HG02610 (cell line): ENCODE measurements at regions not wholly inside any gene's neighbourhood (a gene's known extent, or its start where the extent isn't known, plus 50 kb on each side); places are given as distances from the start of the nearest gene placed in this dataset.
A peak's percentile ranks its signal among the peaks of the same experiment; 100 is the strongest.
"Not testable (repeated sequence)": the region's sequence is repeated elsewhere in the genome, so short reads cannot be mapped to it uniquely, and the experiment has no call there.

Source experiments
- ATAC-seq: cut with Tn5 transposase; IDR thresholded peaks from one replicate; pipeline ENCODE4 v1.9.1; 2021; ENCODE audit warnings: mild to moderate bottlenecking, moderate library complexity; ENCODE audit not compliant: unreplicated experiment

DNA sequence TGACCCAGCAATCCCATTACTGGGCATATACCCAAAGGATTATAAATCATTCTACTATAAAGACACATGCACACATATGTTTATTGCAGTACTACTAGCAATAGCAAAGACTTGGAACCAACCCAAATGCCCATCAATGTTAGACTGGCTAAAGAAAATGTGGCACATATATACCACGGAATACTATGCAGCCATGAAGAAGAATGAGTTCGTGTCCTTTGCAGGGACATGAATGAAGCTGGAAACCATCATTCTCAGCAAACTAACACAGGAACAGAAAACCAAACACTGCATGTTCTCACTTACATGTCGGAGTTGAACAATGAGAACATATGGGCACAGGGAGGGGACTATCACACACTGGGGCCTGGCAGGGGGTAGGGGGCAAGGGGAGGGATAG lies 183.0 kb downstream of the HACE1 start:
- not testable (repeated sequence) for ATAC-seq

DNA sequence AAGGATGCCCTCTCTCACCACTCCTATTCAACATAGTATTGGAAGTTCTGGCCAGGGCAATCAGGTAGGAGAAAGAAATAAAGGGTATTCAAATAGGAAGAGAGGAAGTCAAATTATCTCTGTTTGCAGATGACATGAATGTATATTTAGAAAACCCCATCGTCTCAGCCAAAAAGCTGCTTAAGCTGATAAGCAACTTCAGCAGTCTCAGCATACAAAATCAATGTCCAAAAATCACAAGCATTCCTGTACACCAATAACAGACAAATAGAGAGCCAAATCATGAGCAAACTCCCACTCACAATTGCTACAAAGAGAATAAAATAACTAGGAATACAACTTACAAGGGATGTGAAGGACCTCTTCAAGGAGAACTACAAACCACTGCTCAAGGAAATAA lies 184.6 kb downstream of the HACE1 start:
- ATAC-seq, result not testable (repeated sequence)

DNA sequence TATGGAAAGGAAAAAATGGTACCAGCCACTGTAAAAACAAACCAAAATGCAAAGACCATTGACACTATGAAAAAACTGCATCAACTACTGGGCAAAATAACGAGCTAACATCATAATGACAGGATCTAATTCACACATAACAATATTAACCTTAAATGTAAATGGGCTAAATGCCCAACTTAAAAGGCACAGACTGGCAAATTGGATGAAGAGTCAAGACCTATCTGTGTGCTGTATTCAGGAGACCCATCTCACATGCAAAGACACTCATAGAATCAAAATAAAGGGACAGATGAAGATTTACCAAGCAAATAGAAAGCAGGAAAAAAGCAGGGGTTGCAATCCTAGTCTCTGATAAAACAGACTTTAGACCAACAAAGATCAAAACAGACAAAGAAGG lies 186.6 kb downstream of the HACE1 start:
- ATAC-seq, result not testable (repeated sequence)

DNA sequence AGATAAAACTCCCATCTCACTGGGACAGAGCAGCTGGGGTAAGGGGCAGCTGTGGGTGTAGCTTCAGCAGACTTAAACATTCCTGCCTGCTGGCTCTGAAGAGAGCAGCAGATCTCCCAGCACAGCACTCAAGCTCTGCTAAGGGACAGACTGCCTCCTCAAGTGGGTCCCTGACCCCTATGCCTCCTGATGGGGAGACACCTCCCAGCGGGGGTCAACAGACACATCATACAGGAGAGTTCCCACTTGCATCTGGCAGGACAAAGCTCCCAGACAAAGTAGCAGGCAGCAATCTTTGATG lies 188.2 kb downstream of the HACE1 start:
- not testable (repeated sequence) for ATAC-seq

DNA sequence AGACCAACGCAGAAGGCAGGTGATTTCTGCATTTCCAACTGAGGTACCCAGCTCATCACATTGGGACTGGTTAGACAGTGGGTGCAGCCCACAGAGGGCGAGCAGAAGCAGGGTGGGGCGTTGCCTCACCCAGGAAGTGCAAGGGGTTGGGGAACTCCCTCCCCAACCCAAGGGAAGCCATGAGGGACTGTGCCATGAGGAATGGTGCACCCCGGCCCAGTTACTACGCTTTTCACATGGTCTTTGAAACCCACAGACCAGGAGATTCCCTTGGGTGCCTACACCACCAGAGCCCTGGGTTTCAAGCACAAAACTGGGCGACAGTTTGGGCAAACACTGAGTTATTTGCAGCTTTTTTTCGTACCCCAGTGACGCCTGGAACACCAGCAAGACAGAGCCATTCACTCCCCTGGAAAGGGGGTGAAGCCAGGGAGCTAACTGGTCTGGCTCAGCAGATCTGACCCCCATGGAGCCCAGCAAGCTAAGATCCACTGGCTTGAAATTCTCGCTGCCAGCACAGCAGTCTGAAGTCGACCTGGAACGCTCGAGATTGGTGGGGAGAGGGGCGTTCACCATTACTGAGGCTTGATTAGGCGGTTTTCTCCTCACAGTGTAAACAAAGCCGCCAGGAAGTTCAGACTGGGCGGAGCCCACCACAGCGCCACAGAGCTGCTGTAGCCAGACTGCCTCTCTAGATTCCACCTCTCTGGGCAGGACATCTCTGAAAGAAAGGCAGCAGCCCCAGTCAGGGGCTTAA lies 188.7 kb downstream of the HACE1 start:
- ATAC-seq, result not testable (repeated sequence)

DNA sequence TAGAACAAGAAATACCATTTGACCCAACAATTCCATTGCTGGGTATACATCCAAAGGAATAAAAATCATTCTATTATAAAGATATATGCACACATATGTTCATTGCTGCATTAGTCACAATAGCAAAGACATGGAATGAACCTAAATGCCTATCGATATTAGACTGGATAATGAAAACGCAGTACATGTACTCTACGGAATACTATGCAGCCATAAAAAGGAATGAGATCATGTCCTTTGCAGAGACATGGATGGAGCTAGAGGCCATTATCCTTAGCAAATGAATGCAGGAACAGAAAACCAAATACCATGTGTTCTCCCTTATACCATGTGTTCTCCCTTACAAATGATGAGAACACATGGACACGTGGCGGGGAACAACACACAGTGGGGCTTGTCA lies 190.2 kb downstream of the HACE1 start:
- no peak for ATAC-seq

DNA sequence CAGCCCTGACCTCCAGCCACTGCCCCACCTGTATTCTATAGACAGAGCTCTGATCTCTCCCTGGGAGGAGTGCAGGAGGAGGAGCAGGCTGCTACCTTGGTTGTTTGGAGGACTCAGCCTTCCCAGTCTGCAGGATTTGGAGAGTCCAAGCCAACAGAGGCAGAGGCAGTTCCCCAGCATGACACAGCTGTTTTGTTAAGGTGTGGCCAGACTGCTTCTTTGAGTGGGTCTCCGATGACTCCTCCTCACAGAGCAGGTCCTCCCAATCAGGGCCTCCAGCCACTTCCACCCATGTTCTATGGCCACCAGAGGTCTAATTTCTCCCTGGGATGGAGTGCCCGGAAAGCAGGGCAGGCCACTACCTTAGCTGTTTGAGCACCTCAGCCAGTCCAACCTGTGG lies 203.5 kb downstream of the HACE1 start:
- ATAC-seq, result no peak

DNA sequence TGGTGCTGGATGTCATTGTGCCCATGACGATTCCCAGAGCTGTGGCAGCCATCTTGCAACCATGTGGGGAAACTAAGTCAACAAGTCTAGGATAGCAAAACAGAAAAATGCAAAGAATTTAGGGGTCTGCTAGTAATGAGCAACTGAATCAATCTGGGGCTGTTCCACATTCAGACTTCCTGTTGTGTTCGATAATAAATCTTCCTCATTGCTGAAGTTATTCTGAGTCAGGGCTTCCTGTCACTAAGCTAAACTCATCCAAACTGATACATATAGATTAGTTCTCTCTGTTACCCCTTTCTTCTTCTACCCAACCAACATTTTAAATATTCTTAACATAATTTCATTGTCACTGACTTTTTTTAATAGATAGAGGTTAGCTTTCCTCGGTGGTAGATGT lies 205.9 kb downstream of the HACE1 start:
- ATAC-seq, result no peak

DNA sequence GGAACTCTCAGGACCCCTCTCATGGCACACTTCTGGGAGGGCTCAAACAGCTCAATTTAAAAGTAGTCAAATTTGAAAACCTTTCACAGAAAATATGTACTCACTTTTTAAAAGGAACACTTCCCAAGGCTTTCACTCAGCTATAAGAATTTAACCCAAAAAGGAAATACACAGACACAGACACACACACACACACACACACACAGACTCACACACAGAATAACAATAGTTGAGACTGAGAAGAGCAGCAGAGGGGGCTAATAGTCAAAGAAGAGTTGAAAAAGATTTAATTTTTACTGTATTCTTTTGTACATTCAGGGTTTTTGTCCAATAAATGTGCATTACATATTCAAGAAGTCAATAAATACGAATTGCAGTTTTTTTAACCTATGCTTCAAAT lies 211.4 kb downstream of the HACE1 start:
- no peak for ATAC-seq

DNA sequence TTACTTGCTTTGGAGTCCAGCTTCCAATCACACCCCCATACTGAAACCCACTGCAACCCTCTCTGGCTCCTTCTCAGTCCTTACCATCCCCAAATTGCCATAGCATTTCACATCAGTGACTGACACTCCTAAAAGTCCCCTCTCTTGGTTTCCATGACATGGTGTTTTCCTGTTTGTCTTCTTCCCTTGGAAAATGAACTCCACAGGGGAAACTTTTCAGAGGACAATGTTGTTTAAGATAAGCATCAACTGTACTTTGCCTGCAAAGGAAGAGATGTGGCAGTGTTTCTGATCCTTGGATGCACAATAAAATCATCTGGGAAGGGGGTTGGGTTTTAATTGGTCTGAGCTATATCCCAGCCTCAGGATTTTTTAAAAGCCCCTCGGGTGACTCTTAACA lies 214.9 kb downstream of the HACE1 start:
- ATAC-seq, result no peak

DNA sequence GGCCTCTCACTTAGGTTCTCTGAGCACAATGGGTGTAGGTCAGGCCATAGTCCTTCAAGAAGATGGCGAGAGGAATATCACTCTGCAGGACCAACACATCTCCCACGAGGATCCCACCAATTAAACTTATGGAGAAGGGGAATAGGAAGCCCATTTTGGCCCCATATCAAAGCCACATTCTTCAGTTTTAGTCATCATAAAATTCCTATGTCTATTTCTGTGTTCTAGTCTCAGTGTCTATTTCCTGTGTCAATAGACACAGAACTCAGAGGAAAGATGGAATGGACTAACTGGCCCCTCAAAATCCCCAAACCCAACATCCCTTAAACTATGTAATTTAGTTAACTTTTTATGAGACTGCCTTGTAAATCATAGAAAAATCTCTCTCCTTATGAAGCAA lies 216.8 kb downstream of the HACE1 start:
- no peak for ATAC-seq

DNA sequence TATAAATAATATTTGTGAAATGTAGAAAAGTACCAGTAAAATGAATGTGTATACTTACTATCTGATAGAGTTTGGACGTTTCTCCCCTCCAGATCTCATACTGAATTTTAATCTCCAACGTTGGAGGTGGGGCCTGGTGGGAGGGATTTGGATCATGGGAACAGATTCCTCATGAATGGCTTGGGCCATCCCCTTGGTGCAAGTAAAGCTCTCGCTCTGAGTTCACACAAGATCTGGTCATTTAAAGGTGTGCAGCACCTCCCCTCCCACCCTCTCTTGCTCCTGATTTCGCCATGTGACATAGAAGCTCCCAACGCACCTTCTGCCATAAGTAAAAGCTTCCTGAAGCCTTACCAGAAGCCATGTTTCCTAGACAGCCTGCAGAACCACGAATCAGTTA lies 219.0 kb downstream of the HACE1 start:
- no peak for ATAC-seq

DNA sequence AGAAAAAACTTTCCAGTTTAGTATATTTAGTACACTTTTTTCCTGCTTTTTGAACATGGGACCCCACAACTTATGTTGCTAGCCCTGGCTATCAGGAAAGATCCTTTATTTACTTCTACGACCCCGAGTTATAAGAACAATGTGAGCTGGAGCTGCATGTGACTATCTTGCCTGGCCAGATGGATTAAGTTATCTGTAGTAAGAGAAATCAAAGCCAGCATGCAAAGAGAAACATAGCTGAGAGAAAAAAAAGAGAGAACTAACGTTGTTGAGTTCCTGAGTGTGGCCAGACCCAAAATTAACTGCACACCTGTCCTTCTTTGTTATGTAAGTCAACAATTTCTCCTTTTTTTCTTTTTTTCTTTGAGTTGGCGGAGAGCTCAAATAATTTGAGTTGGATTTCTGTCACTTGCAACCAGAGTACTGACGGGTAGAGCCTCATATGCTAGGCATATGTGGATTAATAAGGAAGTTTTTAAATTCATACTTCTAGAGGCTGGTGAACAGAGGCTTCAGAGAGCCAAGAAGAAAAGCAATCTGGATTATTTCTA lies 219.5 kb downstream of the HACE1 start:
- no peak for ATAC-seq

DNA sequence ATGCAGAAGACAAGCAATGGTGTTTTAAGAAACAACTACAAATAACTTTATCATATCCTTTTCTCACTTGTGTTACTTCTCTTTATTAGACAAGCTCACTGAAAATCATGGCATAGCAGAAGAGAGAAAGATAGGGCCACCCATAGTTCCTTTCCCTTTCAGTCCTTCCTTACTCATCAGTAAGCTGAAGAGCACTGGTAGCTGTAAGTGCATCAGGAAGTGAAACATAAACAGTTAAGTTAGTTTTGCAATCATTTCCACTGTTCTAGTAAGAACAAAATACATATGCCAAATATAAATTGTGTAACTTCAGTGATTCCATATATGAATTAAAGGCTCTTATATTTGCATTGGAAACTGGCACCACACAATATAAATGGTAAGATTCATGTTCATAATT lies 220.1 kb downstream of the HACE1 start:
- peak; percentile 94 for ATAC-seq

DNA sequence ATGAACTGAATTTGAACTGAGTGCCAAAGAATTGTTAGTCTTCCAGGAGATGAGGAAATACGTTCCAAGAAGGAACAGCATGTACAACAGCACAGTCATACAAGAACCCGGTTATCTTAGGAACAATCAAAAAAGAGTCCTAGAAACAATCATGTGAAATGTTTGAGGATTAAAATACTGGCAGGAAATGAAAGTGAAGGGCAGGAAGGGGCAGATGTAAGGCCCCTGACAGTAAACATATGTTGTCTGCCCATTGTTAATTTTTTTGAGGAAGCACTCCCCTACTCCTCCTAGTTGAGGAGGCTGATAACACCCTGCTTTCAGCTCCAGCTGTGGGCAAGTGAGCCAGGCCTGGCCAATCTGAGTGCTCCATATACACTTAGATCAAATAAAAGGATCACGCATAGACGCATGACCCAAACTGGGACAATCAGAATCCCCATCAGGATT lies 220.9 kb downstream of the HACE1 start:
- ATAC-seq, result no peak

DNA sequence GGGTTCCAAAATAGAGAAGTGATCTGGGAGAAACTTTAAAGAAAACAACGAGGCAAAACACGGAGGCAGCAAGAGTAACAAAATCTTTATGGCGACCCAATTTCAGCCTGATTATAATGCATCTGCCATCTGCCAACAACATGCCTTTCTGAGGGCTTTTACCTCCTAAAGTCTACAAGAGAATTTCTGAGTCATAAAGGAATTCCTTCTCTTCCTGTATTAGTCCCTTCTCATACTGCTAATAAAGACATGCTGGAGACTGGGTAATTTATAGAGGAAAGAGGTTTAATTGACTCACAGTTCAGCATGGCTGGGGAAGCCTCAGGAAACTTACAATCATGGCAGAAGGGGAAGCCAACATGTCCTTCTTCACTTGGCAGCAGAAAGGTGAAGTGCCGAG lies 226.6 kb downstream of the HACE1 start:
- ATAC-seq, result no peak

DNA sequence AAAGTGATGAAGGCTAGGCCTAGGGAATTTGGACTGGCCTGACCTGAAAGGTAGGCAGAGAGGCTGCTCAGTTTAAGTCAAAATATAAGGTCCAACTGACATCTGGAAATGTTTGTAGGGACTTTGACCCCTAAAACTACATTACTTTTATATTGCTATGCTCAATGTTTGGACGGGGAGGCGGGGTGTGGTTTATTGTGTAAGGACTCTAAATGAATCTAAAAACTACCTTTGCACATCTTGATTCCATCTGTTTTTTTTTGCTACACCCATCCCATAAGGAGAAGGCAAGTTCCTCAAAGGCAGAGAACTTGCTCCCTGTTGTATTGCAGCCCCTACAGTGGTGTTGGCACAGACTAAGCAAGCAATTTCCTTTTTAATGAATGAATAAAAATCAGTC lies 227.1 kb downstream of the HACE1 start:
- ATAC-seq, result no peak

DNA sequence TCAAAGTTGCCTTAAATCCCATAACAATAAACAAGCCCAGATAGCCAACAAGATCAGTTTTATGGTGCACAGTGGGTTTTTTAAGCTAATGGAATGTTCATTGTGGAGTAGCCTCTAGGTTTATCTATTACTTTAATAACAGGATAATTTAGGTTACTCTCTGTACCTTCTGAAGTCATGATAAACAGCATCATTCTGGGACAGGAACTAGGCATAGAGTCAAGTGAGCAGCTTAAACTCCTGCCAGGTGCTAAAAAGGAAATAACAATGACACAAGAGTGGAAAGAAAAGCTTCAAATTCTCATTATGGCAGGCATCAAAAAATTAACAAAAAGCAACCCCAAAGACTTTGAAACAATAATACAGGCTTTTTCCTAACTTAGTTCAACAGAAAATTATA lies 228.8 kb downstream of the HACE1 start:
- ATAC-seq, result no peak

DNA sequence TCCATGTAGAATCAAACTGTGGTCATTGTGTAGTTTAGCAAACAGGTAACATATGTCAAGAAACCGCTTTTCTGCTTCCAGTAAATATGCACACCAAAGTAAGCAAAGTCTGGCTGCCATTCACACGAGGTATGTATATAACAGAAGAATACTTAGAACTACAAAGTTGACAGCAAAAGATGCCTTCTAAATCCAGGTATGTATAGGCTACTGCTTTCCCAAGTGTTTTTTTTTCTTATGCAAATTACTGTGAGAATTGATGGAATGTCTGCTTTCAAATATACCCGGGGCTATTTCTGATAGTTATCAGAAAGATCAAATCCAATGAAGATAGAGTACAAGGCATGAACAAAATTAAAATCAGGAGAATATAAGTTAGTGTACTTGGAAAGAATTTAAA lies 229.2 kb downstream of the HACE1 start:
- no peak for ATAC-seq

DNA sequence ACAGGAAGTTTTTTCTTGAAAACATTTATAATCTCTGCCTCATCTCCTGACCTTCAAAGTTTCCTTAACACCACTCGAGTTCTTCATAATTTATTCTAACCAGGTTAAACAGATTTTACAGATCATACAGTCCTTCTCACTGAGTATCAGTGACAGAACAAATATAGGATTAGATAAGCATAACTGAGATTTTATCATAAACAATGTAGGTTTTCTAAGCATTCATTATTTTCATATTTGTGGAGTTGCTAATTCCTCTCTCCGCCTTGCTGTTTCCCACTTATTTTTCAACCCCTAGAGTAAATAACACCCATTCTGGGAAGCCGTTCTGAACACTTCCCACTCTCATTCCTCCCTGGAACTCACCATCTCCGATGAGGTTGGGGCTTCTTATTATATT lies 229.9 kb downstream of the HACE1 start:
- ATAC-seq, result no peak

DNA sequence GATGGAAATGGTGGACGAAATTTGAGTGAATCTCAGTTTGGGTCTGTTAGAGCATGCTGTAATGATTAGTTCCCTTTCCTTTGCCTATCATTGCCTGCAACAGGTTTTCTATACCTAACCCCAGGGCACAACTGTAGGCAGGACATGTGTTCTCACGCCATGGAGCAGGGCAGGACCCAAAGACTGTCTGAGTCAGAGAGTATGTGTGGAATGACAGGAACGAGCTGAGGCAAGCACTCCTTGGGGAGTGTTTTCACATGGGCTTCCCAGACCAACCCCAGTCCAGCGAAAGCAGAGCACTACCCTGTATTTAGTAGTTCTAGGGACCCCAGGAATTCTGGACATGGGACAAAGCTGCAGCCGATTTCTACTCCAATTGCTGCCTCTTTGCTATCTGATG lies 234.2 kb downstream of the HACE1 start:
- ATAC-seq, result no peak

DNA sequence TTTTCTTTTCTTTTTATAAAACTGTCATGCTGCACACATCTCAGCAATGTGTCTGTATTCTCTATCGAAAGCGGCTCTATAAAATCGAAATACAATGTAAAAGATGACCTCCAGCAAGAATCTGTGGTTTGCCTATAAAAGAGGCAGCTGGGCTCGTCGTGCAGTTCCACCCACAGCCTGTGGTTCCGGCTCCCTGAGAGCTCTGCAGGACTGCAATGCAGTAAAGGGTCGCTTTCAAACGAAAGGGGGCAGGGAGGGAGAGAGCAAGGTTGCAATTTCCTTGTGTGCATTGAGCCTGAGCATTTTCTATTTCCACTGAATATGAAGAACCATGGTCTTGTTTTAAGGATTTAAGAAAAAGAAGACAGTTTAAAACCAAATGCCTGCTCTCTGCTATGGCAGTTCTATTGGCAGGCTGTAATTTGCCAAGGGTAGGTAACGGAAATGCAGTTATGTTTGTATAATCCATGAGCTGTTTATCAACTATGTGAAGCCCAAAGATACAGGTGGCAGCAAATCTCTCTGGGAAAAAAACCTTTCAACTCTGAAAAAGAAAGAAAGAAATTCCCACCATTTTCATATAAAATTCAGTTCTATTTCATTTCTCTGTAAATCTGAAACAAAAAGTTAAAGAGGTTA lies 236.5 kb downstream of the HACE1 start:
- ATAC-seq, result peak; percentile 80

DNA sequence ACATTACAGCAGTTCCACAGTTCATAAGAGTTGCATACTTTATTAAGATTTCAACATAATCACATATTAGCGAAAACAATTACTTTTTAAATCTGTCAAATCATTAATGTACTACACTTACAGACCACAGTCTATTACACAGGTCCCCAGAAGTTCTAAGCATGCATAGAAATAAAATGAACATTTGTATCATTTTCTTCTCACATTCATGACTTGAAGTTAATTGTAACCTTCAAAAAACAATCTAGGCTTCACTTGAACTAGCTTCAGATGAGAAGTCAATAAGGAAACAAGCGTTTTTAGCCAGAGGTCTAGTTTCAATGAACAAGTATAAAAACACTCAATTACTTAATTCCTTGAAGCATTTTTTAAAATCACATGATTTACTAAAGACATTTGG lies 238.3 kb downstream of the HACE1 start:
- ATAC-seq, result no peak
